Activated T-cell treated with anti-CD3 and anti-CD28 coated beads, Interleukin-2, amount 50 U/mL, for 4 hours (primary cell): ENCODE measurements at regions not wholly inside any gene's neighbourhood (a gene's known extent, or its start where the extent isn't known, plus 50 kb on each side); places are given as distances from the start of the nearest gene placed in this dataset.
"Not testable (repeated sequence)": the region's sequence is repeated elsewhere in the genome, so short reads cannot be mapped to it uniquely, and the experiment has no call there.

Experiments used
- ATAC-seq, 2 donors: fragments of 200-7000 bp; cut with Tn5 transposase; one replicate each; pipeline ENCODE4 v1.10.0; 2021
- DNase-seq: peaks from one replicate; pipeline ENCODE4 v3.0.0-alpha.2; 2020
- H3K27me3 Mint-ChIP-seq: one replicate; pipeline ENCODE4 v1.8.0; 2021; ENCODE audit warnings: low read depth, mixed read lengths
- H3K36me3 Mint-ChIP-seq: one replicate; pipeline ENCODE4 v1.8.0; 2022; ENCODE audit warnings: mixed read lengths; ENCODE audit not compliant: insufficient read depth
- H3K4me1 Mint-ChIP-seq: one replicate; pipeline ENCODE4 v1.8.0; 2021; ENCODE audit warnings: low read depth, mixed read lengths
- H3K4me3 Mint-ChIP-seq: one replicate; pipeline ENCODE4 v1.8.0; 2021; ENCODE audit warnings: mild to moderate bottlenecking, moderate library complexity, mixed read lengths
- H3K9me3 Mint-ChIP-seq: one replicate; pipeline ENCODE4 v1.8.0; 2021; ENCODE audit warnings: mixed read lengths

DNA sequence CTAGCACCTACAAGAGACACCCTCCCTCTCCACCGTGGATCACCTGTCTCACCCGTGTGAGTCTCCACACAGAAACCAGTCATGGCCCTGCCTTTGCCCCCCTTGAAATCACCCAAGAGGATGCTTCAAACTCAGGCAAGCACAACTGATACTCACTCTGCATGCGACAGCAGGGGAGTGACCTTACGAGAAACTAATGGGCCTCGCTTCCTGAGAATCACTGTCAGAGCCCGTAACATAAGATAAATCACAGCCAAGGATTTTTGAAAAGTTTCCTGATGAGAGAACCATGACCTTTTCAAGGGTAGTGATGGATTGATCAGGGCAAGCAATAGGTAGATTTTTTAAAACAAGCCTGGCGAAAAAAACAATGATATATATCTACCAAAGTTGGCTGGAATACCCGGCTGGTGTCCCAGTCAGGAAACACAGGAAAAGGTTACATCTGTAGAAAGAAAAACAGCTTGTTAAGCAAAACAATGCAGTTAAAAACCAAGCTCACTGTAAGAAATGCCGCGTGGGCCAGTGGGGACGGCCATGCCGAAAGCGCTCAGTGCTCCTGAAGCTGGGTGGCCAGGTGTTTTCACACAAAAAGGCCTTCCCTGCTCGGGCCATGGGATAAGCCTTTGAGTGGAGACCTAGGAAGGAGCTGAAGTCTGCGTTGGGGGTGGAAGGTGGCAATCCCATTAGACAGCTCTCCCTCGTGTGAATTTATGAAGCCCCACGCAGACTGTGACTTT is 388.6 kb upstream of the FRG1 start:
- H3K36me3 Mint-ChIP-seq, DNase-seq: not testable (repeated sequence)

DNA sequence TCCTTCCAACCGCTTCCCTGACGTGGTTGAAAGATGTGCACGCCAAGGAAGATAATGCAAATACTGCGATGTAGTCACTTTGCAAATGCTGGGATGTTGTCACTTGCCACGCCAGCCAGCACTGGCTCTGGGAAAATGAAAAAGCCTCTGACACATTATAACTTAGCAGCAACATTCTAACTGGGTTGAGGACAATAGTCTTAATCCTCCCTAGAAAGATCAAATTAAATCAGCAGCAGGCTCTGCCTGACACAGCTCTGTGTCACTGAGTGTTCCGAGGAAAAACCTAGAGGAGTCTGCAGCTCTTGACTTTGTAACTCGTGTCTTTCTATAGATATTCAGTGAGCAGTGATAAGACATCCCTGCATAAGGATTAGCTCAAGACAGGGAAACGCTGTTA is 380.1 kb upstream of the FRG1 start:
- not testable (repeated sequence) for H3K27me3 Mint-ChIP-seq, H3K4me3 Mint-ChIP-seq, H3K36me3 Mint-ChIP-seq, ATAC-seq, DNase-seq, H3K9me3 Mint-ChIP-seq, H3K4me1 Mint-ChIP-seq

More for the DNA sequence above, 388.6 kb upstream of the FRG1 start:
- H3K27me3 Mint-ChIP-seq, ATAC-seq, H3K4me3 Mint-ChIP-seq, H3K4me1 Mint-ChIP-seq: not testable (repeated sequence)
- peaks cover 11% of the 10 kb centered on the region for H3K9me3 Mint-ChIP-seq

DNA sequence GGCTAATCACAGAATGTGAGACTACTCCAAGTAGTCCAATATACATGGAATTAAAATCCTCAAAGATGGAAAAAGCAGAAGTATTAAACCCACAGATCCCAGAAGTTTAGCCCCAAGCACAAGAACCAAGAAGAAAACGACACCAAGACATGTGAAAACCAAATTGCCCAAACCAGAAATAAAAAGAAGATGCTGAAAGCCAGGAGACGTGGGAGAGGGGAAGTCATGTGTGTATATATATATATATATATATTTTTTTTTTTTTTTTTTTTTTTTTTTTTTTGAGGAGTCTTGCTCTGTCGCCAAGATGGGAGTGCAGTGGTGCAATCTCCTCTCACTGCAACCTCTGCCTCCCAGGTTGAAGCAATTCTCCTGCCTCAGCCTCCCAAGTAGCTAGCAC is 376.9 kb upstream of the FRG1 start:
- not testable (repeated sequence) for H3K4me1 Mint-ChIP-seq, H3K27me3 Mint-ChIP-seq, DNase-seq, H3K4me3 Mint-ChIP-seq, H3K36me3 Mint-ChIP-seq, H3K9me3 Mint-ChIP-seq, ATAC-seq

DNA sequence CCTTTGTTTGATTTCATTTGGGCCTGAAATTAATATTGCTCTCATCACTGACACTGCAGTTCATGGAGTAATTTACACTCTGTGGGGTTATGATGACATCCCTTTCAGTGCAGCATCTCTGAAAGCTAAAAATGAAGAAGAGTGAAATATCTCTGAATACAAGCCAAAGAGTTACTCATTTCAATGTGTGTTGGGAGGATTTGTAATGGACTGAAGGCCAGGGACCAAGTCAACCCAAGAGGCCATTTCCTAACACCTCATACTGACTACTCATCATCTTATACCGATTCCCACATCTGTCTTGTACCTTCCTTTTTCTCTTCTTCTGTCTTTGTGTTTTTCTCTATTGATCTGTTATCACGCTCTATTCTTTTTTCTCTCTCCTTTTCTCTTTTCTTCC is 374.4 kb upstream of the FRG1 start:
- not testable (repeated sequence) for H3K4me1 Mint-ChIP-seq, DNase-seq, ATAC-seq, H3K4me3 Mint-ChIP-seq, H3K36me3 Mint-ChIP-seq, H3K27me3 Mint-ChIP-seq, H3K9me3 Mint-ChIP-seq

DNA sequence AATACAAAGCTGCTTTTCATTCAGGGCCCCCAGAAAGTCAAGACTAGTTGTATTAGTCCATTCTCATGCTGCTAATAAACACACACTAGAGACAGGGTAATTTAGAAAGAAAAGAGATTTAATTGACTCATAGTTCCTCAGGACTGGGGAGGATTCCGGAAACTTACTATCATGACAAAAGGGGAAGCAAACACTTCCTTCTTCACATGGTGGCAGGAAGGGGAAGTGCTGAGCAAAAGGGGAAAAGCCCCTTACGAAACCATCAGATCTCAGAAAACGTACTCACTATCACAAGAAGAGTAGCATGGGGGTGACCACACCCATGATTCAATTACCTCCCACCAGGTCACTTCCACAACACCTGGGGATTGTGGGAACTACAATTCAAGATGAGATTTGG is 373.8 kb upstream of the FRG1 start:
- H3K4me3 Mint-ChIP-seq, H3K36me3 Mint-ChIP-seq, H3K4me1 Mint-ChIP-seq, ATAC-seq, DNase-seq, H3K27me3 Mint-ChIP-seq, H3K9me3 Mint-ChIP-seq: not testable (repeated sequence)

DNA sequence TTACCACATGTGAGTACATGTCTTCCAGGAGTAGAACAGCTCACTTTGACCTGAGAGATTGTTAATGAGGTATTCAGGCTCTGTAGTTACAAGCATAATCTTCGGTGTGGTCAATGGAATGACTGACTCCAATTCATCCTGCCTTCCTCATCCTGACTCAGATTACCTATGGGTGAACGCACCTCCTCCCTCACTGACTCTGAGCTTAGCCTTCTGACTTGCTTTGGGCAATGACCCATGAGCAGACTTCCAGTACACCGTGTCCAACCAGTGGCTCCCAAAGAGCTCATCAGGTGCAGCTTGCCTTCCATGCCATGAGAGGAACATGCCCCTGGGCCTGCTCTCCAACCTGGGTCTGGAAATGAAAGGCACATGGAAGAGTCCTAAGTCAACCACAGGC is 361.0 kb upstream of the FRG1 start:
- not testable (repeated sequence) for H3K4me3 Mint-ChIP-seq, ATAC-seq, H3K9me3 Mint-ChIP-seq, H3K36me3 Mint-ChIP-seq, DNase-seq, H3K4me1 Mint-ChIP-seq, H3K27me3 Mint-ChIP-seq

DNA sequence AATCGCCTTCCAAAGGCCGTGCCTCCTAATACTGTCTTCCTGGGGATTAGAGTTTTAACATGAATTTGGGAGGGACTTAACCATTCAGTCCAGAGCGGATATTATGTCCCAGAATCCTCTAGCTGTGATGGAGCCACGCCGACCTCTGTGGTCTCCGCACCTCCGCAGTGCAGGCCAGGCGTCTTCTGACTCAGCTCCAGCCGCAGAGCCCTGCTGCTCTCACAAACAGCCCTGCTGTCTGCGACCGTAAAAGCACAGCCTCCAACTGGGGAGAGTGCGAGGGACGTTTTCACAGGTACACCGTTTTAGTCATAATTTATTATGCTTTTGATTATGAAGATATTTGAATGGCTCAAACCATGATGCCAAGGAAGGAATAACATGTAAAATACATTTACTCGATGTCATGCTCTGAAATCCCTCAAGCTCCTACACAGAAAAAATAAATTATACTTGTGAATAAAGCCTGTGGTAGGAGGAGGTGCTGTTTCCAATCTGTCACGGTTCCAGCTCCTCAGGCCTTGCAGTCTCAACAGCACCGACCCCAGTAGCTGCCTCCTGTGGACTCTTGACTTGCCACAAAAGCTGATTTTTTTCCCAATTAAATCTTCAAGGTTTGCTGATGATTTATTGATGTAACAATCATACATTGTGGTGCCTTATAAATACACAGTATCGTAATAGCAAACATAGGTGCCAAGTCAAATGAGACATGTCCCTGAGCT is 353.6 kb upstream of the FRG1 start:
- not testable (repeated sequence) for H3K36me3 Mint-ChIP-seq, H3K4me3 Mint-ChIP-seq, DNase-seq, H3K4me1 Mint-ChIP-seq, ATAC-seq, H3K27me3 Mint-ChIP-seq, H3K9me3 Mint-ChIP-seq

DNA sequence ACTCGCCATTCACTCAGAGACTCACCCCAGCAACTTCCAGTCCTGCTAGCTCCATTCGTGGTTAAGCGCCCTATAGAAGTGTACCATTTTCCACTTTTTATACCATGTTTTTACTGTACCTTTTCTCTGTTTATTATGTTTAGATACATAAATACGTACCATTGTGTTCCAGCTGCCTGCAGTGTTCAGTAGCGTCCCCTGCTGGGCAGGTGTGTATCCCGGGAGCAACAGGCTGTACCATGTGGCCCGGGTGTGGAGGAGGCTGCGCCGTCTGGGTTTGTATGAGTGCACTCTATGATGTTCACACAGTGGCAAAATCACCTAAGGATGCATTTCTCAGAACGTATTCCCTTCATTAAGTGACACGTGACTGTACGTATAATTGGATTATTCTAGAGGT is 351.5 kb upstream of the FRG1 start:
- H3K4me3 Mint-ChIP-seq, H3K27me3 Mint-ChIP-seq, H3K36me3 Mint-ChIP-seq, H3K9me3 Mint-ChIP-seq, ATAC-seq, DNase-seq, H3K4me1 Mint-ChIP-seq: not testable (repeated sequence)

DNA sequence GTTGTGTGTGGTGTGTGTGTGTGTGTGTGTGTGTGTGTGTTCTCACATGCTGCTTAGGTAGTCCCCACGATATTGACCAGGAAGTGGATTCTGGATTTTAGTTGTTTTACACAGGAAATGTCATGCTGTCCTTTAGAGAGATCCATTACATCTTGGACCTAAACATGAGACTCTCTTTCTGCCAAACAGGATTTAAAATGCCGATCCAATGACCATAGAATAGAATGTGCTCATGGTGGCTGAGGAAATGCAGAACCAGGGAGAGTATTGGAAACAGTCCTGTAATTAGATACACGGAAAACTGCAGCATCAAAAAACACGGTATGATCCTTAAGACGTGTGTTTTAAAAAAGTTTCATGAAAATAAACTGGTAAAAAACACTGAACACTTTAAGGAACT is 347.8 kb upstream of the FRG1 start:
- Mint-ChIP-seq H3K4me1 (no peaks in the 10 kb centered on the region), H3K4me3 (no peak overlapping the region), H3K9me3 (peaks cover 5% of the 10 kb centered on the region), H3K36me3 (no peaks in the 10 kb centered on the region), H3K27me3 (no peaks in the 10 kb centered on the region)
- ATAC-seq (no peak), DNase-seq (no peak)

DNA sequence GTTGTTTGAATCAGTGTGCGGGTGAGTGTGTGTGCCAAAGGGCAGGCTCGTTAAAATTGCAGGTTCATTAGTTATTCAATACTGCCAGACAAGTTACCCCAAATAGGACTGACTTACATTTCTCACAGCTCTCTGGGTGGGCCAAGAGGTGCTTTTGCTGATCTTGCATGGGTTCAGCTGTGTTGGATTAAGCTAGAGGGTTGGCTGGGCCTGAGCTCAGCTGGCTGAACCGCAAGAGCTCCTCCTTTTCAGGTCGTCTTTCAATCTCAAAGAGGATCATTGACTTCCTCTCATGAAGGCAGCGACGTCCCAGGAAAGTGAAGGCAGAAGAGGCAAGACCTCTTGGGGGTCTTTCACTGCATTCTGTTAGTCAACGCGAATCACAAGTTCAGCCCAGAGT is 343.3 kb upstream of the FRG1 start:
- H3K4me1 Mint-ChIP-seq: no peaks in the 10 kb centered on the region
- no peaks in the 10 kb centered on the region for H3K27me3 Mint-ChIP-seq
- no peak for DNase-seq
- H3K9me3 Mint-ChIP-seq: peaks cover 5% of the 10 kb centered on the region
- H3K4me3 Mint-ChIP-seq: no peak overlapping the region
- no peaks in the 10 kb centered on the region for H3K36me3 Mint-ChIP-seq
- no peak for ATAC-seq

DNA sequence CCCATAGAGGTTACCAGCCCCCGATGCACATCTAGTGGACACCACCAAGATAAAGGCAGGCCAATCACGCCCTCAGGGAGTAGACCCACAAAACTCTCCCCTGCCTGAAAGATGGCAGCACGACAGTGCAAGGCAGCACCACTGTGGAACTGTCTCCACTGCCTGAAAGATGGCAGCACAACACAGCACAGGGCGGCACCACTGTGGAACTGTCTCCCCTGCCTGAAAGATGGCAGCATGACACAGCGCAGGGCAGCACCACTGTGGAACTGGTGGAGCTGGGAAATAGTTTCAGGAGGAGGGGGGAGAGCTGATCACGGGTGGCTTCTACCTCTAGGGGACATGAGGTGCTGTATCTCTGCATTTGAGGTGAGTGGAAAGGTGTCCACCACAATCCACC is 340.4 kb upstream of the FRG1 start:
- DNase-seq (no peak), ATAC-seq (no peak)
- no peaks in the 10 kb centered on the region for H3K36me3 Mint-ChIP-seq
- peaks cover 5% of the 10 kb centered on the region for H3K9me3 Mint-ChIP-seq
- no peak overlapping the region for H3K4me3 Mint-ChIP-seq
- H3K4me1 Mint-ChIP-seq: no peaks in the 10 kb centered on the region
- H3K27me3 Mint-ChIP-seq: no peaks in the 10 kb centered on the region

DNA sequence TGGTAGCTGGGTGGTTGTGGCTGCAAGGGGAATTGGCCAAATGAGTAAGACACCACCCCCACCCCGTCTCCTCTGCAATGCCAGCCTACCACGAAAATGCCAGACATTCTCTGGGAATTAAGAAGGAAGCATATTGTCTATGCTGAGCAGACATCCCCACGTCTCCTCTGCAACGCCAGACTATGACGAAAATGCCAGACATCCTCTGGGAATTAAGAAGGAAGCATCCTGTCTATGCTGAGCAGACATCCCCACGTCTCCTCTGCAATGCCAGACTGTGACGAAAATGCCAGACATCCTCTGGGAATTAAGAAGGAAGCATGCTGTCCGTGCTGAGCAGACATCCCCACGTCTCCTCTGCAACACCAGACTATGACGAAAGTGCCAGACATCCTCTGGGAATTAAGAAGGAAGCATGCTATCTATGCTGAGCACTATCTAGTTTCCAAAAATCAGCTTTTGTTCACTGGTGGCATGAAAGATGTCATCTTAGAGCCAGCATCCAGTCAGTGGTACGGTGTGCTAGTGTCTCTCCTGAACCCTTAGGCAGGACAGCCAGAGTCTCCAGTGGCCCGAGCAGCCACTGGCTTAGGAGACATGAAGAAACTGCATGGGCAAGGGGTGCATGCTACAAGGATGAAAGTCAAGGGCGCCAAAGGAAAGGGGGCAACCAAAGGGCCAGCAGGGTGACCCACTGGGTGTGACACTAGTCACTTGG is 339.8 kb upstream of the FRG1 start:
- peaks cover 5% of the 10 kb centered on the region for H3K9me3 Mint-ChIP-seq
- no peaks in the 10 kb centered on the region for H3K27me3 Mint-ChIP-seq
- no peak overlapping the region for H3K4me3 Mint-ChIP-seq
- DNase-seq (no peak), ATAC-seq (no peak)
- no peaks in the 10 kb centered on the region for H3K4me1 Mint-ChIP-seq
- H3K36me3 Mint-ChIP-seq: no peaks in the 10 kb centered on the region

DNA sequence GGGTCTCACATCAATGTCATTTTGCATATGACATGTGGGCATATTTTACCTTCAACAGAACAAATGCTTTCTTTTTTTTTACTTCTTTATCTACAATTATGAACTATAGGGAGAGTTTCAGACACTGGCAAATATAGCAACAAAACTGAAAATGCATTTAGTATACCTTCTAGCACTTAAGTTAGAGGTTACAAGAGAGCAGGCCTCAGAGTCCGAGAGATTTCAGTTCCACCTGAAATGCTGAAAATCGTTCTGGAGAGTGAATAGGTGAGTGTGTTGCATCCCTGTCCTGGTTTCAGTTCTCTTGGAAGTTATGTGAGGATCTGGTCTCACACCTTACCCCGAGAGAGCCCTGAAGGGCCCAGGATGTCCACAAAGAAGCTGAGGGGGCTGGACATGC is 337.8 kb upstream of the FRG1 start:
- not testable (repeated sequence) for H3K27me3 Mint-ChIP-seq, H3K4me3 Mint-ChIP-seq, H3K9me3 Mint-ChIP-seq, H3K4me1 Mint-ChIP-seq, DNase-seq, H3K36me3 Mint-ChIP-seq, ATAC-seq

DNA sequence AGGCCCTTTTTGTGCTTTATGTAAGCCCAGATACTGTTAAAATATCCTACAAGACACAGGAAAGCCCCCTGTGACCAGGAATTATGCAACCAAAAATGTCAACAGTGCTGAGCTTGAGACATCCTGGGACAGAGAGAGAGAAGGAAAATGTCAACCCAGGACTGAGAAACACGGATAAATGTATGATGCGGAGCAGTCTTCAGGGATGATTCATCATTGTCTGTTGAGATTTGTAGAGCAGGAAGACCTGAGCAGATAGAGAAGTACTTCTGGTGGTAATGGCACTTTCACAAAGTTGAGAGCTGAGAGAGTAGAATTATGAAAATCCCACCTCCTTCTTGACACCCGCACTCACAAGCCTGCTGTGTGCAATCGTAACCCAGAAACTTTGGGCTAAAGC is 330.1 kb upstream of the FRG1 start:
- not testable (repeated sequence) for DNase-seq, ATAC-seq, H3K9me3 Mint-ChIP-seq, H3K27me3 Mint-ChIP-seq, H3K36me3 Mint-ChIP-seq, H3K4me3 Mint-ChIP-seq, H3K4me1 Mint-ChIP-seq

DNA sequence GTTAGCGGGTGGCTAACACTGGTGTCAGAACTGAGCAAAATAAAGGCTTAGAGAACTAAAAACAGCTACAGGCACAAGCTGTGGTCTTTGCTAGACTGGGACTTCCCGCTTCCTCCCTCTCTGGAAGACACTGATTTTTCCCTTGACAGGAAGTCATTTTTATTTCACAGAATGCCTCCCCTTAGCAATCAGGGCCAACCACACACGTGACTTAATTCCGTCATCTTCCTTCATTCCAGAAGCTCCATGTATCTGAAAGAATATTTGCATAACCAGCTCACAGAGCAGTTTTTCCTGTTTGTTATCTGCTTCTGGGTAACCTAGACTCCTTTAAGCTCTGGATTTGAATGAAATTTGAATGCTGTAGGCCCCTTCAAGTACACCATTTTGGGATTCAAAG is 327.5 kb upstream of the FRG1 start:
- Mint-ChIP-seq H3K27me3 (no peaks in the 10 kb centered on the region), H3K4me3 (no peak overlapping the region), H3K4me1 (no peaks in the 10 kb centered on the region), H3K36me3 (no peaks in the 10 kb centered on the region), H3K9me3 (peaks cover 3% of the 10 kb centered on the region)
- no peak for DNase-seq
- no peak for ATAC-seq
